Peyer's patch (tissue), 4 donors: ENCODE measurements at regions not wholly inside any gene's neighbourhood (a gene's known extent, or its start where the extent isn't known, plus 50 kb on each side); places are given as distances from the start of the nearest gene placed in this dataset.

ENCODE experiments used
- POLR2A ChIP-seq, 2 donors: fragments of 450-650 bp; IDR thresholded peaks; one replicate each; pipeline ENCODE4 v1.5.1; 2017; ENCODE audit warnings: antibody characterized with exemption in 2 of 2, mild to moderate bottlenecking in 2 of 2, moderate library complexity in 2 of 2
- TF ChIP-seq, protein P1 (sequence below), 6 experiments: fragments of 450-650 bp in 4 of 6; fragments of 200-600 bp in 2 of 6; sonication (generic) in 1 of 6; IDR thresholded peaks; one replicate each; pipeline ENCODE4 v1.5.1; 2017 to 2019; ENCODE audit warnings: antibody characterized with exemption in 6 of 6, mild to moderate bottlenecking in 3 of 6, moderate library complexity in 1 of 6

- TF ChIP-seq, protein P1, sequence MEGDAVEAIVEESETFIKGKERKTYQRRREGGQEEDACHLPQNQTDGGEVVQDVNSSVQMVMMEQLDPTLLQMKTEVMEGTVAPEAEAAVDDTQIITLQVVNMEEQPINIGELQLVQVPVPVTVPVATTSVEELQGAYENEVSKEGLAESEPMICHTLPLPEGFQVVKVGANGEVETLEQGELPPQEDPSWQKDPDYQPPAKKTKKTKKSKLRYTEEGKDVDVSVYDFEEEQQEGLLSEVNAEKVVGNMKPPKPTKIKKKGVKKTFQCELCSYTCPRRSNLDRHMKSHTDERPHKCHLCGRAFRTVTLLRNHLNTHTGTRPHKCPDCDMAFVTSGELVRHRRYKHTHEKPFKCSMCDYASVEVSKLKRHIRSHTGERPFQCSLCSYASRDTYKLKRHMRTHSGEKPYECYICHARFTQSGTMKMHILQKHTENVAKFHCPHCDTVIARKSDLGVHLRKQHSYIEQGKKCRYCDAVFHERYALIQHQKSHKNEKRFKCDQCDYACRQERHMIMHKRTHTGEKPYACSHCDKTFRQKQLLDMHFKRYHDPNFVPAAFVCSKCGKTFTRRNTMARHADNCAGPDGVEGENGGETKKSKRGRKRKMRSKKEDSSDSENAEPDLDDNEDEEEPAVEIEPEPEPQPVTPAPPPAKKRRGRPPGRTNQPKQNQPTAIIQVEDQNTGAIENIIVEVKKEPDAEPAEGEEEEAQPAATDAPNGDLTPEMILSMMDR (IDR thresholded peaks at IDR 0.05): no peak
- no peak for TF ChIP-seq POLR2A (IDR thresholded peaks at IDR 0.05)
Observed at GRCh38 chr7:148481147-148481526, 109.4 kb upstream of the C7orf33 start.
